Lung (tissue), 11 donors: ENCODE measurements at regions not wholly inside any gene's neighbourhood (a gene's known extent, or its start where the extent isn't known, plus 50 kb on each side); places are given as distances from the start of the nearest gene placed in this dataset.
A peak's percentile ranks its signal among the peaks of the same experiment; 100 is the strongest.
"Not testable (repeated sequence)": the region's sequence is repeated elsewhere in the genome, so short reads cannot be mapped to it uniquely, and the experiment has no call there.

Experiments
- ATAC-seq: fragments of 200-7000 bp; cut with Tn5 transposase; one replicate; pipeline ENCODE4 v1.9.1; 2020; ENCODE audit warnings: moderate number of reproducible peaks; ENCODE audit not compliant: insufficient read depth, low FRiP score
- DNase-seq, 3 donors: peaks; one replicate each; pipeline ENCODE4 v3.0.0-alpha.2; 2013 to 2017
- H3K27ac ChIP-seq, 2 donors: one replicate each; pipeline ENCODE4 v1.5.1; 2013; ENCODE audit warnings: mild to moderate bottlenecking in 2 of 2, moderate library complexity in 2 of 2, control low read depth in 1 of 2, inconsistent platforms in 1 of 2, low read depth in 1 of 2, low read length in 1 of 2
- H3K27me3 ChIP-seq, 3 donors: one replicate each; pipeline ENCODE4 v1.5.1; 2013; ENCODE audit warnings: low read length in 2 of 3; ENCODE audit not compliant: control insufficient read depth in 3 of 3, insufficient read depth in 3 of 3
- H3K36me3 ChIP-seq, 4 donors: one replicate each; pipeline ENCODE4 v1.5.1; 2013; ENCODE audit warnings: low read length in 4 of 4, mild to moderate bottlenecking in 1 of 4, moderate library complexity in 1 of 4; ENCODE audit not compliant: control insufficient read depth in 4 of 4, insufficient read depth in 4 of 4
- H3K4me1 ChIP-seq, 5 donors: one replicate each; pipeline ENCODE4 v1.5.1; 2013; ENCODE audit warnings: low read length in 5 of 5, mild to moderate bottlenecking in 2 of 5, moderate library complexity in 1 of 5; ENCODE audit not compliant: control insufficient read depth in 5 of 5, insufficient read depth in 5 of 5
- H3K4me3 ChIP-seq: one replicate; pipeline ENCODE4 v1.5.1; 2013; ENCODE audit warnings: mild to moderate bottlenecking, control low read depth, moderate library complexity
- H3K9ac ChIP-seq, 2 donors: one replicate each; pipeline ENCODE4 v1.5.1; 2013; ENCODE audit warnings: low read length in 2 of 2, control low read depth in 1 of 2; ENCODE audit not compliant: insufficient read depth in 1 of 2
- H3K9me3 ChIP-seq, 4 donors: one replicate each; pipeline ENCODE4 v1.5.1; 2013; ENCODE audit warnings: low read length in 3 of 4, mild to moderate bottlenecking in 1 of 4, moderate library complexity in 1 of 4; ENCODE audit not compliant: control insufficient read depth in 4 of 4, insufficient read depth in 3 of 4
- WGBS, 2 donors: extraction: QIAGEN DNeasy Blood & Tissue Kit; methylation state at CpG; one replicate each; pipeline ENCODE4 v1.1.7; 2013; 5-methylcytosine and 5-hydroxymethylcytosine counted together
- TF ChIP-seq, protein P1 (sequence below): IDR thresholded peaks from 2 replicates; pipeline ENCODE4 v1.5.1; 2012; ENCODE audit warnings: mild to moderate bottlenecking; ENCODE audit errors: control extremely low read depth, extremely low read depth
- donor health status: control.
- donor health status: control.
- donor health status: Bipolar disorder and iron deficiency.
- donor health status: healthy.
- donor health status: DM: yes; HTN: yes; CAD: no.

DNA sequence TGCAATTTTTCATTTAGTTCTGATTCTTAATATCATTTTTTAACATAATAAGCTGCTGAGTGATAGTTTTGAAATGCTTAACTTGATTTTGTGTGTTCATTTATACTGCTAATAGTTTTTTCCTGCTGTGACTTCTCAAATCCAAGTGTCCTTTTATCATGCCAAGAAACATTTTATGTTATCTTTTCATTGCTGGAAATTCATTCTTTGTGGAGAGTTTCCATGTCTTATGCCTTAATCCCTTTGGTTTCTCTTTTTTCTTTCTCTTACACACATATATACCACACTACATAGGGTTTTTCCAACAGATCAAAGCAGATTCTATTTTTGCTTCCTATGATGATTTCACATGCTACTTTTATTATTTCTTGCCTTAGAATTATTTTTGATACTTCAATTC is 981.1 kb downstream of the SLC6A15 start:
- H3K36me3 ChIP-seq: no peaks in the 10 kb centered on the region
- no peak overlapping the region for H3K27ac ChIP-seq
- DNase-seq: peak in 2 of 3 donors; percentile 47 to 58
- no peaks in the 10 kb centered on the region for H3K27me3 ChIP-seq
- no peaks in the 10 kb centered on the region for H3K4me1 ChIP-seq
- H3K9ac ChIP-seq: no peak overlapping the region
- no peak overlapping the region for H3K4me3 ChIP-seq
- no peak for ATAC-seq
- no peaks in the 10 kb centered on the region for H3K9me3 ChIP-seq
- TF ChIP-seq, protein P1, sequence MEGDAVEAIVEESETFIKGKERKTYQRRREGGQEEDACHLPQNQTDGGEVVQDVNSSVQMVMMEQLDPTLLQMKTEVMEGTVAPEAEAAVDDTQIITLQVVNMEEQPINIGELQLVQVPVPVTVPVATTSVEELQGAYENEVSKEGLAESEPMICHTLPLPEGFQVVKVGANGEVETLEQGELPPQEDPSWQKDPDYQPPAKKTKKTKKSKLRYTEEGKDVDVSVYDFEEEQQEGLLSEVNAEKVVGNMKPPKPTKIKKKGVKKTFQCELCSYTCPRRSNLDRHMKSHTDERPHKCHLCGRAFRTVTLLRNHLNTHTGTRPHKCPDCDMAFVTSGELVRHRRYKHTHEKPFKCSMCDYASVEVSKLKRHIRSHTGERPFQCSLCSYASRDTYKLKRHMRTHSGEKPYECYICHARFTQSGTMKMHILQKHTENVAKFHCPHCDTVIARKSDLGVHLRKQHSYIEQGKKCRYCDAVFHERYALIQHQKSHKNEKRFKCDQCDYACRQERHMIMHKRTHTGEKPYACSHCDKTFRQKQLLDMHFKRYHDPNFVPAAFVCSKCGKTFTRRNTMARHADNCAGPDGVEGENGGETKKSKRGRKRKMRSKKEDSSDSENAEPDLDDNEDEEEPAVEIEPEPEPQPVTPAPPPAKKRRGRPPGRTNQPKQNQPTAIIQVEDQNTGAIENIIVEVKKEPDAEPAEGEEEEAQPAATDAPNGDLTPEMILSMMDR: no peak

DNA sequence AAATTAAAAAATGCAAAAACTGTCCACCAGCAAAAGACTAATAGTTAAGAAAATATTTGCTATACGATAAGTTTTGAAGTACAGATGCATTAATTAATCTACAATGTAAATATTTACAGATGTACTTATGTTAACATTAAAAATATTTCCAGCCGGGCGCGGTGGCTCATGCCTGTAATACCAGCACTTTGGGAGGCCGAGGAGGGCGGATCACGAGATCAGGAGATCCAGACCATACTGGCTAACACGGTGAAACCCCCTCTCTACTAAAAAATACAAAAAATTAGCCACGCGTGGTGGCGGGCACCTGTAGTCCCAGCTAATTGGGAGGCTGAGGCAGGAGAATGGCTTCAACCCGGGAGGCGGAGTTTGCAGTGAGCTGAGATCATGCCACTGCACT is 982.8 kb downstream of the SLC6A15 start:
- 91 to 92% methylated on average over 13 of the region's 13 CpGs for WGBS, 2 donors
- not testable (repeated sequence) for H3K4me1 ChIP-seq, ATAC-seq, H3K27ac ChIP-seq, DNase-seq, H3K4me3 ChIP-seq, H3K9ac ChIP-seq, H3K27me3 ChIP-seq, H3K9me3 ChIP-seq, H3K36me3 ChIP-seq

DNA sequence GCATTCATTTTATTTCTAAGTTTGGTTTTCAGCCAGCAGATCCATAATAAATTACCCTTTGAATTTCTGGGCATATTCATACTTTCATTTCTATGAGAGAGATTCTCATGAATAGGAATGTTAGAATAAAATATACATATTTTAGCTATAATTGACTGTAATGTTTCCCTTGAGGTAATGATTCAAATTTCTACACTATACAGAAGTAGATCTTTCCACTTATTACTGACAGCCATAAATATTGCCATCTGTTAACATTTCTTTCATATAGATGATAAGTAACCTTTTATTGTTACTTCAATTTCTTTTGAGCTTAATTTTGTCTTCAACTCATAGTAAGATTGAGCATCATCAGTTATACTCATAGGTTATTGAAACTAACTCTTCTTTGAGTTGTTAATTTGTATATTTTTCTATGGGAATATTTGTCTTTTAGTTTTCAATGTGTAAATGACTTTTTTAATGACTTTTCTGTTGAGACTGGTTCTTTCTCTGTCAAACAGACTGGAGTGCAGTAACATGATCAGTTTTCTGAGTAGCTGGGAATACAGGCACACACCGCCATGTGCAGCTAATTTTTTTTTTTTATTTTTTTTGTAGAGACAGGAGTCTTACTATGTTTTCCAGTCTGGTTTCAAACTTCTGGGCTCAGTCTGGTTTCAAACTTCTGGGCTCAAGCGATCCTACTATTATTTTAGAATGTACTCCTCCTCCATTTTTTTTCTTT is 991.6 kb downstream of the SLC6A15 start:
- H3K4me1 ChIP-seq: no peaks in the 10 kb centered on the region

DNA sequence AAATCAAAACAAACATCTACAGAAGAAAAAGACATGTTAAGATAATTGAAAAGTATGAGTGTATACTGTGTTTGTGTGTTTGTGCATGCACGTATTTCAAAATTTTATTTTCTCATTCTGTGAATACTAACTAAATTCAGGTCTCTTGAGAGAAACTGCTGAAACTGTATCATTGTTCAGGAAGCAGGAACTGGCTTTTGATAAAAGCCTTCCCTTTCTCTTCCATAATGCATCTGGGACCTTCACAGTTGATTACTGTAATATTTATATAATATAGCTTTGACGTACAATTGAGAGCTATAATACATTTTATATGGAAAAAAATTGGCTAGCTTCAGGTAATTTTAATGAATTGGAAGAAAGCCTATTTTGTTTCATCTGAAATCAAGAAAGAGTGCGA is 993.5 kb downstream of the SLC6A15 start:
- TF ChIP-seq, protein P1: no peak
- no peak for ATAC-seq

More for the DNA sequence above, 991.6 kb downstream of the SLC6A15 start:
- Histone ChIP-seq H3K27ac (no peak overlapping the region), H3K36me3 (no peaks in the 10 kb centered on the region), H3K27me3 (no peaks in the 10 kb centered on the region), H3K4me3 (no peak overlapping the region), H3K9me3 (no peaks in the 10 kb centered on the region), H3K9ac (no peak overlapping the region)
- TF ChIP-seq, protein P1: no peak
- DNase-seq (no peak), ATAC-seq (no peak)
- WGBS, 2 donors: 87 to 88% methylated on average over 2 of the region's 2 CpGs

More for the DNA sequence above, 993.5 kb downstream of the SLC6A15 start:
- no peak overlapping the region for H3K4me3 ChIP-seq
- H3K27me3 ChIP-seq: no peaks in the 10 kb centered on the region
- H3K9me3 ChIP-seq: no peaks in the 10 kb centered on the region
- H3K4me1 ChIP-seq: no peaks in the 10 kb centered on the region
- WGBS, 2 donors: 72 to 81% methylated on average over 3 of the region's 3 CpGs
- no peaks in the 10 kb centered on the region for H3K36me3 ChIP-seq
- DNase-seq: no peak
- no peak overlapping the region for H3K9ac ChIP-seq
- no peak overlapping the region for H3K27ac ChIP-seq
